ENCODE measurements at regions not wholly inside any gene's neighbourhood (a gene's known extent, or its start where the extent isn't known, plus 50 kb on each side); places are given as distances from the start of the nearest gene placed in this dataset.

DNA sequence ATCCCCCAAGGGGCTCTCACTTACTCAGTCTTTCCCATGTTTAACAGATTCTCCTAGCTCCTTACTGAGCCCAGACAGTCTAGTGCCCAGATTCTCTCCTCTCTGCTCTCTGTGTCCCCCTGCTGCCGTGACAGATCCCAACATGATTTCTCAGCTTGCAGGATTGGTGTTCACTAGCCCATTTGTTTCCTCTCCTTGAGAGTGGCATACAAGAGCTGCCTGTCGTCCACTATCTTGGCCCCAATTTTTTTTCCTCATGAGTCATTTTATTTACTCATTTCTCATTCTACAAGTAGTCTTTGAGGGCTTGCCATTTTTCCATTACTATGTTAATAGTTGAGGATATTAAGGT is 199.9 kb upstream of the FN1 start:
- H3K36me3 ChIP-seq (ENCODE audit: control insufficient read depth in 4 of 4, insufficient read depth in 3 of 4, low read depth in 1 of 4, low read length in 3 of 4) = no peaks in the 10 kb centered on the region
- H3K9me3 ChIP-seq (ENCODE audit: control insufficient read depth in 4 of 4, low read length in 3 of 4) = peaks cover 0 to 4% (median under 1%) of the 10 kb centered on the region in 4 donors
- 71% methylated on average over 2 of the region's 2 CpGs for WGBS
- TF ChIP-seq RAD21 (IDR thresholded peaks at IDR 0.05) (peak in 1 of 2 donors; percentile 25), CTCF (IDR thresholded peaks at IDR 0.05; ENCODE audit: low read depth, low read length, missing input control) (no peak)
- H3K4me1 ChIP-seq (ENCODE audit: control insufficient read depth in 4 of 4, insufficient read depth in 4 of 4, low read length in 3 of 4) = no peaks in the 10 kb centered on the region
- DNase-seq (ENCODE audit: low spot score) = no peak
- no peak overlapping the region for H3K9ac ChIP-seq (ENCODE audit: low read depth in 1 of 2, low read length in 2 of 2)
- no peak overlapping the region for H3K27ac ChIP-seq (ENCODE audit: low read depth in 1 of 2, low read length in 2 of 2)
- no peak overlapping the region for H3K4me3 ChIP-seq (ENCODE audit: low read depth in 1 of 3, low read length in 3 of 3)
- H3K27me3 ChIP-seq (ENCODE audit: control insufficient read depth in 4 of 4, insufficient read depth in 4 of 4, low read length in 3 of 4) = no peaks in the 10 kb centered on the region

DNA sequence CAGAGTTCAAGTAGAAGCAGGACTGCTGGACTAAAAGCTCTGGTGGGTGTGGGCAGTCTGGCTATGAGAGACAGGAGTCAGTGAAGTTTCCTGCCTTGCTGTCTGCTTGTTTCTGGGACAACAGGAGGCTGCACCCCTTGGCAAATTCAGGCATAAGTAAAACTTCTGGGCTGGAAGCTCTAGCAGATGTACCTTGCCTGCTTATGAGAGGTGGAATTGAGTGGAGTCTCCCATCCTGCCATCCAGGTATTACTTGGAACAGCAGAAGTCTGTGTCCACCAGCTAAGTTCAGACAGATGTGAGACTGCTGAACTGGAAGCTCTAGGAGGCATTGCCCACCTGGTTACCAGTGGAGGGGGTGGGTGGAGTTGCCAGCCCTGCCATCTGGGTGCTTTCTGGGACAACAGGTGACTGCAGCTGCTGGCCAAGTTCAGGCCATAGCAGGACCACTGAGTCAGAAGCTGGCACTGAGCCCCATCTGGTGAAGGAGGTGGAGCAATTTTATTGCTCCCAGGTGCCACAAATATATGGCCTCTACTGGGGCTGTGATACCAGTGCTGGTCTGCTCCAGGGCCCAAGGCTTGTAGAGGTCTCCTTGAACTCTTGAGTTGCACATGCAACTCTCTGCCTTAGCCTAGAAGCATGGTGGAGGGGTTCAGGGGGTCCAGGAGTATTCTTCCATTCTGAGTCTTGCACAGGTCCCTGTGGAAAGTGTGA is 199.4 kb upstream of the FN1 start:
- no peak for DNase-seq (ENCODE audit: low spot score)
- H3K9ac ChIP-seq (ENCODE audit: low read depth in 1 of 2, low read length in 2 of 2) = no peak overlapping the region
- H3K9me3 ChIP-seq (ENCODE audit: control insufficient read depth in 4 of 4, low read length in 3 of 4) = peaks cover 0 to 5% (median 1%) of the 10 kb centered on the region in 4 donors
- no peak overlapping the region for H3K4me3 ChIP-seq (ENCODE audit: low read depth in 1 of 3, low read length in 3 of 3)
- H3K27ac ChIP-seq (ENCODE audit: low read depth in 1 of 2, low read length in 2 of 2) = no peak overlapping the region
- H3K4me1 ChIP-seq (ENCODE audit: control insufficient read depth in 4 of 4, insufficient read depth in 4 of 4, low read length in 3 of 4) = no peaks in the 10 kb centered on the region
- TF ChIP-seq FOXA1 (IDR thresholded peaks at IDR 0.05) (no peak), HNF4G (IDR thresholded peaks at IDR 0.05) (no peak), RXRA (IDR thresholded peaks at IDR 0.05) (no peak), REST (IDR thresholded peaks at IDR 0.05) (no peak), YY1 (IDR thresholded peaks at IDR 0.05) (no peak), ZBTB33 (IDR thresholded peaks at IDR 0.05) (no peak), RAD21 (IDR thresholded peaks at IDR 0.05) (no peak)
- TF ChIP-seq, protein P1, sequence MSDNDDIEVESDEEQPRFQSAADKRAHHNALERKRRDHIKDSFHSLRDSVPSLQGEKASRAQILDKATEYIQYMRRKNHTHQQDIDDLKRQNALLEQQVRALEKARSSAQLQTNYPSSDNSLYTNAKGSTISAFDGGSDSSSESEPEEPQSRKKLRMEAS (IDR thresholded peaks at IDR 0.05) = no peak
- no peaks in the 10 kb centered on the region for H3K27me3 ChIP-seq (ENCODE audit: control insufficient read depth in 4 of 4, insufficient read depth in 4 of 4, low read length in 3 of 4)
- no peaks in the 10 kb centered on the region for H3K36me3 ChIP-seq (ENCODE audit: control insufficient read depth in 4 of 4, insufficient read depth in 3 of 4, low read depth in 1 of 4, low read length in 3 of 4)

GRCh38 chr2:215633360-215633759 is 197.5 kb upstream of the FN1 start:
- no peak overlapping the region for H3K27ac ChIP-seq (ENCODE audit: low read depth in 1 of 2, low read length in 2 of 2)
- peaks cover 0 to 3% (median 1%) of the 10 kb centered on the region in 4 donors for H3K9me3 ChIP-seq (ENCODE audit: control insufficient read depth in 4 of 4, low read length in 3 of 4)
- H3K9ac ChIP-seq (ENCODE audit: low read depth in 1 of 2, low read length in 2 of 2) = no peak overlapping the region
- TF ChIP-seq, protein P1 (IDR thresholded peaks at IDR 0.05) = no peak
- TF ChIP-seq HNF4G (IDR thresholded peaks at IDR 0.05) (no peak), CTCF (IDR thresholded peaks at IDR 0.05; ENCODE audit: low read depth, low read length, missing input control) (no peak), SP1 (IDR thresholded peaks at IDR 0.05) (no peak), GABPA (IDR thresholded peaks at IDR 0.05 in 1 of 2, conservative IDR thresholded peaks at IDR 0.05 in 1 of 2) (no peak)
- TF ChIP-seq, protein P2, sequence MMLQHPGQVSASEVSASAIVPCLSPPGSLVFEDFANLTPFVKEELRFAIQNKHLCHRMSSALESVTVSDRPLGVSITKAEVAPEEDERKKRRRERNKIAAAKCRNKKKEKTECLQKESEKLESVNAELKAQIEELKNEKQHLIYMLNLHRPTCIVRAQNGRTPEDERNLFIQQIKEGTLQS (IDR thresholded peaks at IDR 0.05) = no peak
- H3K4me1 ChIP-seq (ENCODE audit: control insufficient read depth in 4 of 4, insufficient read depth in 4 of 4, low read length in 3 of 4) = no peaks in the 10 kb centered on the region
- no peak overlapping the region for H3K4me3 ChIP-seq (ENCODE audit: low read depth in 1 of 3, low read length in 3 of 3)
- H3K36me3 ChIP-seq (ENCODE audit: control insufficient read depth in 4 of 4, insufficient read depth in 3 of 4, low read depth in 1 of 4, low read length in 3 of 4) = no peaks in the 10 kb centered on the region
- H3K27me3 ChIP-seq (ENCODE audit: control insufficient read depth in 4 of 4, insufficient read depth in 4 of 4, low read length in 3 of 4) = no peaks in the 10 kb centered on the region
- no peak for DNase-seq (ENCODE audit: low spot score)

Measured in liver (tissue), 8 donors.